GM23338 (cell line): ENCODE measurements at regions not wholly inside any gene's neighbourhood (a gene's known extent, or its start where the extent isn't known, plus 50 kb on each side); places are given as distances from the start of the nearest gene placed in this dataset.

Source experiments
- ATAC-seq: fragments of 200-7000 bp; cut with Tn5 transposase; 3 replicates; pipeline ENCODE4 v1.9.1; 2020
- DNase-seq: peaks from one replicate; pipeline ENCODE4 v3.0.0-alpha.2; 2015; ENCODE audit warnings: low spot score
- H2AFZ ChIP-seq: fragments of 200-600 bp; sonication (generic); 2 replicates; pipeline ENCODE4 v1.8.0; 2016; ENCODE audit warnings: antibody characterized with exemption, mild to moderate bottlenecking, moderate library complexity
- H3F3A ChIP-seq: fragments of 200-600 bp; sonication (generic); replicated peaks from 2 replicates; pipeline ENCODE4 v1.8.0; 2017; ENCODE audit warnings: antibody characterized with exemption, mixed run types, low read depth
- H3K27ac ChIP-seq: fragments of 200-600 bp; sonication (generic); 2 replicates; pipeline ENCODE4 v1.6.1; 2016; ENCODE audit warnings: low read depth
- H3K27me3 ChIP-seq: fragments of 200-600 bp; sonication (generic); 2 replicates; pipeline ENCODE4 v1.8.0; 2016; ENCODE audit warnings: mild to moderate bottlenecking, mixed run types, moderate library complexity; ENCODE audit not compliant: insufficient read depth
- H3K36me3 ChIP-seq: fragments of 200-600 bp; sonication (generic); 2 replicates; pipeline ENCODE4 v1.8.0; 2016; ENCODE audit warnings: mild to moderate bottlenecking; ENCODE audit not compliant: insufficient read depth
- H3K4me1 ChIP-seq: fragments of 200-600 bp; sonication (generic); 2 replicates; pipeline ENCODE4 v1.8.0; 2016; ENCODE audit warnings: mild to moderate bottlenecking, moderate library complexity; ENCODE audit not compliant: insufficient read depth
- H3K4me2 ChIP-seq: fragments of 200-600 bp; sonication (generic); 2 replicates; pipeline ENCODE4 v1.7.1; 2017; ENCODE audit warnings: mixed run types
- H3K4me3 ChIP-seq: fragments of 200-600 bp; sonication (generic); 2 replicates; pipeline ENCODE4 v1.6.1; 2016; ENCODE audit warnings: mixed run types
- H3K79me2 ChIP-seq: fragments of 200-600 bp; sonication (generic); replicated peaks from 2 replicates; pipeline ENCODE4 v1.8.0; 2017; ENCODE audit warnings: mild to moderate bottlenecking; ENCODE audit not compliant: insufficient read depth
- H3K9me2 ChIP-seq: fragments of 200-600 bp; sonication (generic); 2 replicates; pipeline ENCODE4 v1.8.0; 2017; ENCODE audit not compliant: insufficient read depth
- H4K20me1 ChIP-seq: fragments of 200-600 bp; sonication (generic); replicated peaks from 2 replicates; pipeline ENCODE4 v1.8.0; 2017; ENCODE audit warnings: mild to moderate bottlenecking; ENCODE audit not compliant: insufficient read depth
- H3K27ac Mint-ChIP-seq: 2 replicates; pipeline ENCODE4 v1.8.0; 2020; ENCODE audit warnings: inconsistent platforms, mild to moderate bottlenecking, moderate library complexity, mixed read lengths
- H3K27me3 Mint-ChIP-seq: 3 replicates; pipeline ENCODE4 v1.8.0; 2022; ENCODE audit warnings: low read depth, mild to moderate bottlenecking, moderate library complexity, mixed read lengths, inconsistent platforms; ENCODE audit not compliant: insufficient read depth, poor library complexity
- H3K36me3 Mint-ChIP-seq: 3 replicates; pipeline ENCODE4 v1.8.0; 2021; ENCODE audit warnings: low read depth, mild to moderate bottlenecking, inconsistent platforms, moderate library complexity, mixed read lengths
- H3K4me1 Mint-ChIP-seq: 3 replicates; pipeline ENCODE4 v1.8.0; 2020; ENCODE audit warnings: mild to moderate bottlenecking, inconsistent platforms, mixed read lengths
- H3K4me3 Mint-ChIP-seq: 3 replicates; pipeline ENCODE4 v1.8.0; 2021; ENCODE audit warnings: moderate library complexity, mild to moderate bottlenecking, inconsistent platforms, mixed read lengths
- H3K9me3 Mint-ChIP-seq: 3 replicates; pipeline ENCODE4 v1.8.0; 2020; ENCODE audit warnings: moderate library complexity, mild to moderate bottlenecking, inconsistent platforms, mixed read lengths
- CTCF ChIP-seq, 2 experiments: fragments of 200-600 bp in 1 of 2; sonication (generic) in 1 of 2; conservative IDR thresholded peaks; 2 replicates each; pipeline versions ENCODE4 v1.5.1 to v1.6.1; 2016 to 2017; ENCODE audit warnings: antibody characterized with exemption in 2 of 2, low read depth in 2 of 2, mild to moderate bottlenecking in 2 of 2, moderate library complexity in 1 of 2
- ETS1 ChIP-seq: IDR thresholded peaks from 2 replicates; pipeline ENCODE4 v1.6.1; 2016; ENCODE audit warnings: antibody characterized with exemption
- EZH2 ChIP-seq: fragments of 200-600 bp; sonication (generic); IDR thresholded peaks from one replicate; pipeline ENCODE4 v1.8.0; 2017; ENCODE audit warnings: antibody characterized with exemption, mild to moderate bottlenecking, low read depth; ENCODE audit not compliant: unreplicated experiment
- EZH2phosphoT487 ChIP-seq: fragments of 200-600 bp; sonication (generic); IDR thresholded peaks from one replicate; pipeline ENCODE4 v1.8.1; 2018; ENCODE audit warnings: antibody characterized with exemption; ENCODE audit not compliant: unreplicated experiment
- JUNB ChIP-seq: IDR thresholded peaks from one replicate; pipeline ENCODE4 v1.6.1; 2016; ENCODE audit warnings: antibody characterized with exemption; ENCODE audit not compliant: unreplicated experiment
- NANOG ChIP-seq: IDR thresholded peaks from 2 replicates; pipeline ENCODE4 v1.6.1; 2016; ENCODE audit warnings: antibody characterized with exemption, borderline replicate concordance
- POLR2AphosphoS5 ChIP-seq: IDR thresholded peaks from 2 replicates; pipeline ENCODE4 v1.6.1; 2016; ENCODE audit warnings: antibody characterized with exemption, low read depth
- REST ChIP-seq: IDR thresholded peaks from one replicate; pipeline ENCODE4 v1.6.1; 2018; ENCODE audit warnings: antibody characterized with exemption; ENCODE audit not compliant: unreplicated experiment
- ZNF114 ChIP-seq: fragments of 250-450 bp; sonication (Bioruptor Pico); IDR thresholded peaks from 2 replicates; pipeline ENCODE4 v1.5.0; 2020; ENCODE audit warnings: mild to moderate bottlenecking, moderate library complexity
- ZNF331 ChIP-seq: fragments of 250-450 bp; sonication (Bioruptor Pico); IDR thresholded peaks from 2 replicates; pipeline ENCODE4 v1.5.0; 2020; ENCODE audit warnings: low read depth, mild to moderate bottlenecking, moderate library complexity

DNA sequence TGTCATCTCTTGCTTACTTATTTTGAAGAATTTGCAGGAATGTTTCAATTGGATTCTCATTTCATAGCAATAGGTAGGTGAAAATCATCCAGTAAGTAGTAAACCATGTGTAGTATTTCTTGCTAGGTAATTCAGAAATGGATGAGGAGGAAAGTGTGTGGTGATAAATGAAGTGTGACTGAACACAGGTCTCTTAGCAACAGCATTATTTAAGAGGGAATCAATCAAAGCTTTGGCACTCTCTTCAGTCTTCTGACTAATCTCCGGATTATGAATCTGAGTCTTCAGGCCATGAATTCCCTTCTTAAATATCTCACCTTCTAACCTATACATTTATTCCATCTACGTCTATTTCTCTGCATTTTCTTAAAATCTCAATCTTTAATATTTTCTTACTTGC is 55.8 kb upstream of the ARHGAP24 start:
- Histone ChIP-seq H3K36me3 (no peaks in the 10 kb centered on the region), H3K4me2 (no peak overlapping the region), H3K27me3 (no peaks in the 10 kb centered on the region), H2AFZ (no peak overlapping the region), H4K20me1 (no peaks in the 10 kb centered on the region), H3K79me2 (no peaks in the 10 kb centered on the region), H3K4me3 (no peak overlapping the region), H3K4me1 (no peaks in the 10 kb centered on the region), H3K27ac (no peak overlapping the region), H3F3A (no peaks in the 10 kb centered on the region), H3K9me2 (no peaks in the 10 kb centered on the region; the same call in 1 of the 2 replicates)
- no peak for TF ChIP-seq EZH2phosphoT487
- no peak for TF ChIP-seq ETS1
- no peak for TF ChIP-seq EZH2
- no peak for TF ChIP-seq CTCF (conservative IDR thresholded peaks at IDR 0.05; ENCODE audit: low read depth in 2 of 2)
- no peak for TF ChIP-seq POLR2AphosphoS5
- no peak overlapping the region for H3K4me3 Mint-ChIP-seq
- no peaks in the 10 kb centered on the region for H3K4me1 Mint-ChIP-seq
- no peak for ATAC-seq
- no peaks in the 10 kb centered on the region for H3K27me3 Mint-ChIP-seq
- no peaks in the 10 kb centered on the region for H3K36me3 Mint-ChIP-seq
- no peak for DNase-seq
- no peaks in the 10 kb centered on the region for H3K9me3 Mint-ChIP-seq
- no peak overlapping the region for H3K27ac Mint-ChIP-seq

DNA sequence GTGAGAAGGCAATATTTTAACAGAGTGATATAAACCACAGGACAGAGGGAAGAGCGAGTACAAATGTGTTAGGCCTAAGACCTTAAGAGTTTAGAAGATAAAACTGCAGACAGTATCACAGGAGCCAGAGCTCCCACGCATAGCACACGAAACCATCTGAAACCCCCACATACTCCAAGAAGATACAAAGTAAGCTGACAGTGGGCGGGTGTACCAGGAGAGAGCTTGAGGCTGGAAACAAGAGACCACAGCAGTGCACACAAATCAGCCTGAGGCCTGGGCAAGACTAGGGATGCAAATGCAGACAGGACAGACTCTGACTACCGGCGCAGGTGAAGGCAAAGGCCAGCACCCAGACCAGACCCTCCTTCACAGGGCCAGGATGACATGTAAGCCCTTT is 54.1 kb upstream of the ARHGAP24 start:
- Histone ChIP-seq H3K4me3 (no peak overlapping the region), H3K27me3 (no peaks in the 10 kb centered on the region), H3K4me1 (0 out of 2 replicates have a peak, but pooled peaks cover 2% of the 10 kb centered on the region), H3K36me3 (no peaks in the 10 kb centered on the region), H4K20me1 (no peaks in the 10 kb centered on the region), H3K79me2 (no peaks in the 10 kb centered on the region), H2AFZ (peak overlapping the region; percentile 18; the same call in 1 of the 2 replicates), H3K9me2 (no peaks in the 10 kb centered on the region; the same call in 1 of the 2 replicates), H3F3A (no peaks in the 10 kb centered on the region), H3K27ac (no peak overlapping the region), H3K4me2 (no peak overlapping the region)
- H3K27me3 Mint-ChIP-seq, result peaks cover 2% of the 10 kb centered on the region
- H3K27ac Mint-ChIP-seq, result no peak overlapping the region
- H3K4me3 Mint-ChIP-seq, result no peak overlapping the region
- DNase-seq, result peak; percentile 5
- H3K36me3 Mint-ChIP-seq, result no peaks in the 10 kb centered on the region
- peak; percentile 42 for ATAC-seq
- H3K9me3 Mint-ChIP-seq, result no peaks in the 10 kb centered on the region
- peaks cover 1% of the 10 kb centered on the region; the same call in 2 of the 3 replicates for H3K4me1 Mint-ChIP-seq
- no peak for TF ChIP-seq ZNF331 (CRISPR knock-in tag)
- no peak for TF ChIP-seq REST
- TF ChIP-seq EZH2, result no peak
- TF ChIP-seq EZH2phosphoT487, result no peak
- TF ChIP-seq ZNF114 (CRISPR knock-in tag), result no peak
- TF ChIP-seq NANOG, result no peak
- no peak for TF ChIP-seq JUNB
- TF ChIP-seq CTCF (conservative IDR thresholded peaks at IDR 0.05; ENCODE audit: low read depth in 2 of 2), result no peak
- no peak for TF ChIP-seq POLR2AphosphoS5
